Kidney capillary endothelial cell (primary cell): ENCODE measurements at regions not wholly inside any gene's neighbourhood (a gene's known extent, or its start where the extent isn't known, plus 50 kb on each side); places are given as distances from the start of the nearest gene placed in this dataset.
A peak's percentile ranks its signal among the peaks of the same experiment; 100 is the strongest.

ENCODE experiments used
- DNase-seq: peaks from one replicate; pipeline ENCODE4 v3.0.0-alpha.2; 2018; ENCODE audit warnings: low spot score

GRCh38 chrX:20521222-20521621, 254.5 kb upstream of the RPS6KA3 start:
- no peak for DNase-seq

- DNase-seq, result no peak
Observed at GRCh38 chrX:20519826-20520225, 253.1 kb upstream of the RPS6KA3 start.

GRCh38 chrX:20519146-20519545, 252.4 kb upstream of the RPS6KA3 start:
- no peak for DNase-seq

GRCh38 chrX:20517565-20517964, 250.9 kb upstream of the RPS6KA3 start:
- DNase-seq, result no peak

GRCh38 chrX:20515841-20516461, 249.2 kb upstream of the RPS6KA3 start:
- DNase-seq, result peak; percentile 87

- peak; percentile 65 for DNase-seq
Observed at GRCh38 chrX:20514358-20514757, 247.6 kb upstream of the RPS6KA3 start.

- DNase-seq, result no peak
Observed at GRCh38 chrX:20513185-20513584, 246.5 kb upstream of the RPS6KA3 start.

GRCh38 chrX:20511792-20512191, 245.1 kb upstream of the RPS6KA3 start:
- DNase-seq, result no peak

- no peak for DNase-seq
Observed at GRCh38 chrX:20507901-20508620, 241.4 kb upstream of the RPS6KA3 start.

- DNase-seq, result no peak
Observed at GRCh38 chrX:20506739-20507138, 240.0 kb upstream of the RPS6KA3 start.

GRCh38 chrX:20500949-20501348, 234.2 kb upstream of the RPS6KA3 start:
- no peak for DNase-seq

- no peak for DNase-seq
Observed at GRCh38 chrX:20500171-20500865, 233.6 kb upstream of the RPS6KA3 start.

GRCh38 chrX:20499763-20500162, 233.1 kb upstream of the RPS6KA3 start:
- no peak for DNase-seq

- DNase-seq, result no peak
Observed at GRCh38 chrX:20498851-20499635, 232.3 kb upstream of the RPS6KA3 start.

GRCh38 chrX:20495575-20495974, 228.9 kb upstream of the RPS6KA3 start:
- no peak for DNase-seq

- DNase-seq, result no peak
Observed at GRCh38 chrX:20488473-20488872, 221.8 kb upstream of the RPS6KA3 start.

- peak; percentile 37 for DNase-seq
Observed at GRCh38 chrX:20487227-20487626, 220.5 kb upstream of the RPS6KA3 start.

- DNase-seq, result no peak
Observed at GRCh38 chrX:20481632-20482031, 214.9 kb upstream of the RPS6KA3 start.

- DNase-seq, result no peak
Observed at GRCh38 chrX:20479896-20480295, 213.2 kb upstream of the RPS6KA3 start.

GRCh38 chrX:20479048-20479447, 212.3 kb upstream of the RPS6KA3 start:
- DNase-seq, result no peak

- DNase-seq, result no peak
Observed at GRCh38 chrX:20477836-20478524, 211.3 kb upstream of the RPS6KA3 start.

GRCh38 chrX:20477219-20477618, 210.5 kb upstream of the RPS6KA3 start:
- DNase-seq, result no peak
